Retina (tissue), 1 donor: ENCODE measurements at regions not wholly inside any gene's neighbourhood (a gene's known extent, or its start where the extent isn't known, plus 50 kb on each side); places are given as distances from the start of the nearest gene placed in this dataset.

Experiments
- DNase-seq: peaks from one replicate; pipeline ENCODE4 v3.0.0-alpha.2; 2016

- DNase-seq: peak; percentile 38
These were observed 123.4 kb upstream of the CSF3R start for GRCh38 chr1:36605942-36606640.

- no peak for DNase-seq
These were observed 120.7 kb upstream of the CSF3R start for GRCh38 chr1:36603461-36603860.

- no peak for DNase-seq
These were observed 119.5 kb upstream of the CSF3R start for GRCh38 chr1:36602184-36602583.

GRCh38 chr1:36599828-36600227 lies 117.1 kb upstream of the CSF3R start:
- DNase-seq: no peak

GRCh38 chr1:36597514-36597913 lies 114.8 kb upstream of the CSF3R start:
- no peak for DNase-seq

GRCh38 chr1:36595921-36596320 lies 113.2 kb upstream of the CSF3R start:
- DNase-seq: no peak

- no peak for DNase-seq
These were observed 112.6 kb upstream of the CSF3R start for GRCh38 chr1:36595349-36595748.

GRCh38 chr1:36594023-36594422 lies 111.3 kb upstream of the CSF3R start:
- DNase-seq: no peak

- no peak for DNase-seq
These were observed 108.6 kb upstream of the CSF3R start for GRCh38 chr1:36591278-36591677.

GRCh38 chr1:36590771-36591170 lies 108.1 kb upstream of the CSF3R start:
- no peak for DNase-seq

GRCh38 chr1:36590264-36590663 lies 107.6 kb upstream of the CSF3R start:
- DNase-seq: no peak

GRCh38 chr1:36588972-36589371 lies 106.3 kb upstream of the CSF3R start:
- no peak for DNase-seq

GRCh38 chr1:36585569-36586548 lies 103.1 kb upstream of the CSF3R start:
- DNase-seq: no peak

- DNase-seq: no peak
These were observed 102.3 kb upstream of the CSF3R start for GRCh38 chr1:36584874-36585453.

- no peak for DNase-seq
These were observed 101.5 kb upstream of the CSF3R start for GRCh38 chr1:36583980-36584782.

GRCh38 chr1:36583080-36583479 lies 100.4 kb upstream of the CSF3R start:
- no peak for DNase-seq

- no peak for DNase-seq
These were observed 99.5 kb upstream of the CSF3R start for GRCh38 chr1:36582066-36582755.

- DNase-seq: no peak
These were observed 97.8 kb upstream of the CSF3R start for GRCh38 chr1:36580524-36580923.

- no peak for DNase-seq
These were observed 96.3 kb upstream of the CSF3R start for GRCh38 chr1:36579039-36579438.

- no peak for DNase-seq
These were observed 93.9 kb upstream of the CSF3R start for GRCh38 chr1:36576551-36577110.

GRCh38 chr1:36576118-36576517 lies 93.4 kb upstream of the CSF3R start:
- DNase-seq: peak; percentile 87

GRCh38 chr1:36573445-36573844 lies 90.7 kb upstream of the CSF3R start:
- no peak for DNase-seq
